ENCODE measurements at regions not wholly inside any gene's neighbourhood (a gene's known extent, or its start where the extent isn't known, plus 50 kb on each side); places are given as distances from the start of the nearest gene placed in this dataset.

- WGBS (ENCODE audit: insufficient coverage, low coverage, missing lambda C conversion rate): 0% methylated on average over 8 of the region's 8 CpGs
- CTCF ChIA-PET (ENCODE audit: low intra/inter-chr PET ratio): no interaction called here
These were observed 51.5 kb upstream of the ADAMTSL1 start for GRCh38 chr9:18422296-18423036.

More at GRCh38 chr9:18422296-18423036, 51.5 kb upstream of the ADAMTSL1 start:
- Histone ChIP-seq H3K27me3 (ENCODE audit: control insufficient read depth in 2 of 2, insufficient read depth in 2 of 2, low read length in 2 of 2) (no peaks in the 10 kb centered on the region), H3K9me3 (replicated peaks; ENCODE audit: control insufficient read depth, insufficient read depth, low read depth, low read length) (no peaks in the 10 kb centered on the region), H3K9me1 (ENCODE audit: control insufficient read depth, insufficient read depth, low read length) (no peaks in the 10 kb centered on the region), H3K4me2 (ENCODE audit: insufficient read depth, low read length) (no peak overlapping the region), H3K36me3 (ENCODE audit: control insufficient read depth, insufficient read depth, low read length) (no peaks in the 10 kb centered on the region), H3K9ac (ENCODE audit: insufficient read depth in 1 of 2, low read depth in 2 of 2, low read length in 2 of 2) (no peak overlapping the region), H4K20me1 (replicated peaks; ENCODE audit: control insufficient read depth, insufficient read depth, low read length) (no peaks in the 10 kb centered on the region), H2AFZ (ENCODE audit: low read depth, low read length) (no peak overlapping the region), H3K79me2 (ENCODE audit: control insufficient read depth, insufficient read depth, low read length) (no peaks in the 10 kb centered on the region), H3K4me1 (replicated peaks in 1 of 2; ENCODE audit: control insufficient read depth in 2 of 2, insufficient read depth in 2 of 2, low read length in 2 of 2) (no peaks in the 10 kb centered on the region), H3K27ac (ENCODE audit: extremely low read depth, low read depth, low read length) (no peak overlapping the region), H3K4me3 (no peak overlapping the region)
- intact Hi-C loops (cut with micrococcal nuclease): no loop called here
- no peak for FAIRE-seq
- in situ Hi-C loops (cut with MboI): no loop called here
- no peak for ATAC-seq
- no TSS peak for BruUV-seq (replicated peaks)
- POLR2A ChIA-PET: interaction anchor here (0.7 kb wide), 1 partner anchor 265 kb away, joined by 3 read pairs; no protein-coding TSS in a partner anchor
- no peak for DNase-seq (ENCODE audit: extremely low read depth in 1 of 4, low spot score in 3 of 4)
- no peak for TF ChIP-seq MNT (conservative IDR thresholded peaks at IDR 0.05)
- no peak for TF ChIP-seq HNRNPUL1 (IDR thresholded peaks at IDR 0.05; ENCODE audit: low read length)

Measured in K562 (cell line).